Fibroblast of the aortic adventitia (primary cell): ENCODE measurements at regions not wholly inside any gene's neighbourhood (a gene's known extent, or its start where the extent isn't known, plus 50 kb on each side); places are given as distances from the start of the nearest gene placed in this dataset.

Source experiments
- DNase-seq: peaks from one replicate; pipeline ENCODE4 v3.0.0-alpha.2; 2010; ENCODE audit warnings: low read depth
- H3K4me3 ChIP-seq: 2 replicates; pipeline ENCODE4 v1.5.1; 2011; ENCODE audit warnings: low read depth, mild to moderate bottlenecking, control low read depth, low read length, moderate library complexity
- TF ChIP-seq, protein P1 (sequence below): IDR thresholded peaks from 2 replicates; pipeline ENCODE4 v1.5.1; 2011; ENCODE audit warnings: mild to moderate bottlenecking, low read length, control low read depth, inconsistent platforms; ENCODE audit not compliant: insufficient read depth

DNA sequence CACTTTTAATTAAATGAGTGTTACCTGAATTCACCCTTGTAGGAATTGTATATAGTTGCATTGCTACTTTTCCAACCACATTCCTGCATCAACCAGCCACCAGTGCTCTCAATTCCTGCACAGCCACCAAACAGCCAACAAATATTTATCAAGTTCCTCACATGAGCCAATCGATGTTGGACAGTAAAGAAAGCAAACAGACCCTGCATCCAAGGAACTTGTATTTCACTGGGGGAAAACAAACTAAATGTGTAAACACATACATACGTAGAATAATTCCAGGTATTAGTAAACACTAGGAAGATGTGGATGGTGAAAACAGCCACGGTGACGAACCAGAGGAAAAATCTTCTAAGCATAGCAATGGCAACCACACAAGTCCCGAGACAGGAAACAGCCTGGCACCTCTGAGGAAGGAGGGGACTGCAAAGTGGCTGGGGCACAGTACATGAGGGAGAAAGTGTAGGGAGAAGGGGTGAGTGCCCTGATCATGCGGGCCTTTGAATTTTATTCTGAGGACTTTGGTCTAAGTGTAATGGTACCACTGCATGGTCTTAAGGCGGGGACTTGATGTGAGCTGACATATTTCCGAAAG lies 111.2 kb downstream of the XRCC2 start:
- no peak overlapping the region for H3K4me3 ChIP-seq
- no peak for DNase-seq
- TF ChIP-seq, protein P1, sequence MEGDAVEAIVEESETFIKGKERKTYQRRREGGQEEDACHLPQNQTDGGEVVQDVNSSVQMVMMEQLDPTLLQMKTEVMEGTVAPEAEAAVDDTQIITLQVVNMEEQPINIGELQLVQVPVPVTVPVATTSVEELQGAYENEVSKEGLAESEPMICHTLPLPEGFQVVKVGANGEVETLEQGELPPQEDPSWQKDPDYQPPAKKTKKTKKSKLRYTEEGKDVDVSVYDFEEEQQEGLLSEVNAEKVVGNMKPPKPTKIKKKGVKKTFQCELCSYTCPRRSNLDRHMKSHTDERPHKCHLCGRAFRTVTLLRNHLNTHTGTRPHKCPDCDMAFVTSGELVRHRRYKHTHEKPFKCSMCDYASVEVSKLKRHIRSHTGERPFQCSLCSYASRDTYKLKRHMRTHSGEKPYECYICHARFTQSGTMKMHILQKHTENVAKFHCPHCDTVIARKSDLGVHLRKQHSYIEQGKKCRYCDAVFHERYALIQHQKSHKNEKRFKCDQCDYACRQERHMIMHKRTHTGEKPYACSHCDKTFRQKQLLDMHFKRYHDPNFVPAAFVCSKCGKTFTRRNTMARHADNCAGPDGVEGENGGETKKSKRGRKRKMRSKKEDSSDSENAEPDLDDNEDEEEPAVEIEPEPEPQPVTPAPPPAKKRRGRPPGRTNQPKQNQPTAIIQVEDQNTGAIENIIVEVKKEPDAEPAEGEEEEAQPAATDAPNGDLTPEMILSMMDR, result no peak

- DNase-seq, result no peak
- TF ChIP-seq, protein P1, result no peak
- no peak overlapping the region for H3K4me3 ChIP-seq
Measured at GRCh38 chr7:152556013-152556755, 119.8 kb downstream of the XRCC2 start.

- DNase-seq, result no peak
- TF ChIP-seq, protein P1, result no peak
- H3K4me3 ChIP-seq, result no peak overlapping the region
Measured at GRCh38 chr7:152553671-152554317, 118.0 kb upstream of the KMT2C start.

- no peak overlapping the region for H3K4me3 ChIP-seq
- TF ChIP-seq, protein P1, result no peak
- DNase-seq, result no peak
Measured at GRCh38 chr7:152551304-152552036, 115.7 kb upstream of the KMT2C start.

DNA sequence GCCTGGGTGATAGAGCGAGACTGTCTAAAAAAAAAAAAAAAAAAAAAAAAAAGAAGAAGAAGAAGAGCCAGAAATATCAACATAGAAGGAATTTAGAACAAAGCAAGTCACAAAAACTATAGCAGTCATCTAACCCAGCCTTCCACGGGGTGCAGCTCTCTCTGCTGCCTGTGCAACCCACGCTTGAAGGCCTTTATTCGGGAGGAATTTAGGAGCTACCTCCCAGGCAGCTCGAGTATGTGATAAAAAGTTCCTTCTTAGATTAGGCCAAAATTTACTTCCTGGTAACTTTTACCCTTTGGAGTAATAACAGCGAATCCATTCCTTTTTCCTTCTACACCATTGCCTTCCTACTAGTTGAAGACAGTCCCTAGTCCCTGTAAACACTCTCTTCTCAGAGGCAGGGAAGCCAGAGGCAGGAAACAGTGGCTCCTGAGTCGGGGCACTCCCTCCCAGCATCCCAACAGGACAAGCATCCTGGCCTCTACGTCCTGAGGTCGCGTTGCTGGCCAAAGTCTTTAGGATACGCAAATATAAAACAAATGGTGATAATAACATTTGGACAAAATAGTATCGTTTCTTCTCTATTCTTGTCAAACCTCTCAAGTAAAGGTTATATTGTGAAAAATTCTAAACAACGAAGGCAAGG lies 109.3 kb upstream of the KMT2C start:
- DNase-seq, result no peak
- H3K4me3 ChIP-seq, result no peak overlapping the region
- TF ChIP-seq, protein P1, result no peak

DNA sequence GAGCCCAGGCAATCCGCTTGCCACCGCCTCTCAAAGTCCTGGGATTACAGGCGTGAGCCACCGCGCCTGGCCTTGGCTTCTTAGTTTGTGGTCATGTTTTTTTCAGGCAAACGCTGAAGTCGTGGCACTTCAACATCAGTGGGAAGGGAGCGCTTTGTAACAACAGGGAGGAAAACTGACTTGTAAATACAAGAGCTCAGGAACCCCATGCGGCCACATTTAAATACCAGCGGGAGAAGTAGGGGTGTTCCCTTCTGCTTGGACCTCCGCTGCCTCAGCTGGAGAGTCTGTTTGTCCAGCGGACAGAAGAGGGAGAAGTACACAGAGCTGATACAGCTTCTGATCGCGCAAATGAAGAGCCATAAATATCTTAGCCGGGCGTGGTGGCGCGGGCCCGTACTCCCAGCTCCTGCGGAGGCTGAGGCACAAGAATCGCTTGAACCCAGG lies 108.7 kb upstream of the KMT2C start:
- TF ChIP-seq, protein P1, result no peak
- no peak overlapping the region for H3K4me3 ChIP-seq
- DNase-seq, result no peak
